ENCODE measurements at regions not wholly inside any gene's neighbourhood (a gene's known extent, or its start where the extent isn't known, plus 50 kb on each side); places are given as distances from the start of the nearest gene placed in this dataset.
"Not testable (repeated sequence)": the region's sequence is repeated elsewhere in the genome, so short reads cannot be mapped to it uniquely, and the experiment has no call there.

- peak; percentile 20 for DNase-seq (ENCODE audit: low read depth)
Observed at GRCh38 chr7:65722361-65722792, 150.5 kb upstream of the VKORC1L1 start.

DNA sequence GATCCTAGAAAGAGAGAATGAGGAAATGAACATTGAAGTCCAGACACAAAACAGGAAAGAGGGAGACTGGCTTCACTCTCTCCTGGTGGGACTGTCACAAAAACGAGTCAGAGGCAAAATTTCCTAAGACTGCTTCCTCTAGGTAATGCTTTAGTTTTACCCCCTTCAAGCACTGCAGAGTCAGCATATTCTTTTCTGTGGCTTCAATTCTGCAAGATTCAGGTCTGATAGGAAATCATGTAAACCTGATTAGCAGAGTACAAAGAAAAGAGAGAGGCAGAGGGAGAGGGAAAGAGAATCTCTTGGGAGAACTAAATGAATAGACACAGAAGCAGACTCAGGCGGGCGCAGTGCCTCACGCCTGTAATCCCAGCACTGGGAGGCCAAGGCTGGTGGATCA is 145.7 kb upstream of the VKORC1L1 start:
- not testable (repeated sequence) for DNase-seq (ENCODE audit: low read depth)

- no peak for DNase-seq (ENCODE audit: low read depth)
Observed at GRCh38 chr7:65731129-65731528, 141.7 kb upstream of the VKORC1L1 start.

- DNase-seq (ENCODE audit: low read depth): no peak
Observed at GRCh38 chr7:65731562-65732035, 141.3 kb upstream of the VKORC1L1 start.

GRCh38 chr7:65744406-65744805 is 128.5 kb upstream of the VKORC1L1 start:
- DNase-seq (ENCODE audit: low read depth): no peak

GRCh38 chr7:65746398-65746669 is 126.5 kb upstream of the VKORC1L1 start:
- DNase-seq (ENCODE audit: low read depth): peak; percentile 38

DNA sequence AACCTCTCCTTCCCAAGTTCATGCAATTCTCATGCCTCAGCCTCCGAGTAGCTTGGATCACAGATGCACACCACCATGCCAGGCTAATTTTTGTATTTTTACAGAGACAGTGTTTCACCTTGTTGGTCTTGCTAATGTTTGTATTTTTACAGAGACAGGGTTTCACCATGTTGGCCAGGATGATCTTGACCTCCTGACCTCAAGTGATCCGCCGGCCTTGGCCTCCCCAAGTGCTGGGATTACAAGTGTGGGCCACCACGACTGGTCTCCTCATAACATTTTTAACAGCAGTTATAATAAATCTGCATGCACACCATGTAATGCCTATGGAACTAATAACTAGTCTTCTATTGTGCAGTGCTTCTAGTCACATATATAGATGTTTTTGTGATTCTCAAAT is 123.8 kb upstream of the VKORC1L1 start:
- no peak for DNase-seq (ENCODE audit: low read depth)

GRCh38 chr7:65749518-65749917 is 123.4 kb upstream of the VKORC1L1 start:
- DNase-seq (ENCODE audit: low read depth): no peak

GRCh38 chr7:65750511-65751344 is 122.1 kb upstream of the VKORC1L1 start:
- peak; percentile 95 for DNase-seq (ENCODE audit: low read depth)

DNA sequence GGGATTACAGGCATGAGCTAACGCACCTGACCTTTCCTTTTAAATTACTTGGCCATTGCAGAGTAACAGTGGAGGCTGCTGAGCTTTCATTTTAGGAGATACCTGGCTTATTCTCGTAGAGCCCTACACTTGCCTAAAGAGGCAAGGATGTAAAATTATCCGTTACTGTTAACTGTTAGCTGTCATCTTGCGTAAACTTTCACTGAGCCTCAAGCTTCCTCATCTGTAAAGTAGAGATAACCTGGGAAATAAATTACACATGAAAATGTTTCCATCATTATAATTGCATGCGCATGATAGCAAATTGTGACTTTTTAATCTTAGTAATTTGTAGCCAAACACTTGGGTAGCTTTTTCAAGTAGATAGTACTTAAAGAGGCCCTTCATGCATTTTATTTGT is 118.8 kb upstream of the VKORC1L1 start:
- DNase-seq (ENCODE audit: low read depth): not testable (repeated sequence)

DNA sequence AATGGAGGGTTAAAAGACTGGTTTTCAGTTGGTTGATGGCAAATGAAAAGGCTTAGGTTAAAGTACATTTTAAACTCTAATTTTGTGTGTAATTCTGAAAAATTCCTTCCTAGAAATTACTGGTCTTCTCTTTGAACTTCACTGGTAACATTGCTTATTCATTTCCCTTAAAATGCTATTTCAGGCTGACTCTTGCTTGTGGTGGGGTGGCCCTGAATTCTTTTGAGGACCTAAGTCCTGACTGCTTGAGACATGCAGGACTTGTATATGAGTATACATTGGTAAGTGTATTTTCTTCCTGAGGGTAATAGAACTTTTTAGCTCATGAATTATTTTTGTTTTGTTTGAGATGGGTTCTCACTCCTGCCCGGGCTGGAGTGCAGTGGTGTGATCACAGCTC is 113.9 kb upstream of the VKORC1L1 start:
- DNase-seq (ENCODE audit: low read depth): not testable (repeated sequence)

- DNase-seq (ENCODE audit: low read depth): not testable (repeated sequence)
Observed at GRCh38 chr7:65762712-65763111, 110.2 kb upstream of the VKORC1L1 start.

DNA sequence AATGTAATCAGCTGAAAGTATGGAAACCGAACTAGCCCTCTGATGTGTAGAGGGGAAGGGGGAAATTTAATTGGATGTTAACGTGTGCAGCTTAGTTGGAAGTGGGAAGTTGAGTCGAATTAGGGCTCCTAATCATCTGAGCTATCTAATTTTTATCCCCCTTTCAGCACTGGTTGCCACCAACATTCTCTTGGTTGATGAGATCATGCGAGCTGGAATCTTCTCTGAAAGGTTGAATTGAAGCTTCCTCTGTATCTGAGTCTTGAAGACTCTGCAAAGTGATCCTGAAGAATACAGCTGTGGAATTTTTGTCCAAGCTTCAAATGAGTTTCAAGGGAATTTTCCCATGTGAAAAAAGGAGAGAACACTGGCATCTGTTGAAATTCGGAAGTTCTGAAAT is 109.8 kb upstream of the VKORC1L1 start:
- not testable (repeated sequence) for DNase-seq (ENCODE audit: low read depth)

DNA sequence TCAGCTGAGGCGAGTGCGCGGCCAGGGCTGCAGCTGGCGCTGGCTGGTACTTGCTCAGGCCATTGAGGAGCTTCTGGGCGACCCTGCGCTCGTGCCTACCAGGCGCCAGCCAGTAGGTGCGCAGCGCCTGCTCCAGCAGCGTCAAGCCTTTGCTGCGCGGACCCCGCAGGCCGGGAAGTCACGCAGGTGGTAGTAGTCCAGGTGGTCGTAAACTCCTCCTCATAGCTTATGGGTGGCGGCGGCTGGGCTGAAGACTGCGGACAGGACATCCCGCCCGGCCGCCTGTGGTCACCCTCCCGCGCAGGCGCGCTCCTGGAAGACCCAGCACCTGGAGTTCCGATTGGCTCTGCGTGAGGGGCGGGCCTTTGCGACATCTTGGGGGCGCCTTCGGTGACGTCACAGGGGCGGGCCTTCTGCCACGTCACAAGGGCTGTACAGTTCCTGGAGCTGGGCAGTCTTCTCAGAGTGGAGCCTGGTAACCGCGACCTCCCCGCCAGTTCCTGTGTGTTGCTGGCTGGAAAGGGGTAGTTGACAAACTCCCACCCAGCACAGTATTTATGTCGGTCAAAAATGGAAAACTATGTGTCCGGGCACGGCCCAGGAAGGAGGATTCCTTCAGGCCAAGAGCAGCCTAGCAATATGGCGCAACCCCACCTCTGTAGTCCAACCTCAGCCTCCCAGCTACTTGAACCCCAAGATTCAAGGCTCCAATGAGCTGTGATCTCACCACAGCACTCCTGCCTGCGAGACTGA is 102.2 kb upstream of the VKORC1L1 start:
- DNase-seq (ENCODE audit: low read depth): peak; percentile 97

DNA sequence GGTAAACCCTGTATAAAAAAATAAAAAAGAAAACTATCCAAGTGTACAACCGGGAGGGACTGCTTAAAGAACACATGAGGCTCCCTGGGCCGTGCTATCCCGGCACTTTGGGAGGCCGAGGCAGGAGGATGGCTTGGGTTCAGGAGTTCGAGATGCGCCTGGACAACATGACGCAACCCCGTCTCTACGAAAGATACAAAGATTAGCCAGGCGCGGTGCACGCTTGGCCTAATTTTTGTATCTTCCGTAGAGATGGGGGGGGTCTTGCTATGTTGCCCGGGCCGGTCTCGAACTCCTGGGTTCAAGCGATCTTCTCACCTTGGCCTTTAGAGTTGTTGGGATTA is 101.7 kb upstream of the VKORC1L1 start:
- DNase-seq (ENCODE audit: low read depth): not testable (repeated sequence)

DNA sequence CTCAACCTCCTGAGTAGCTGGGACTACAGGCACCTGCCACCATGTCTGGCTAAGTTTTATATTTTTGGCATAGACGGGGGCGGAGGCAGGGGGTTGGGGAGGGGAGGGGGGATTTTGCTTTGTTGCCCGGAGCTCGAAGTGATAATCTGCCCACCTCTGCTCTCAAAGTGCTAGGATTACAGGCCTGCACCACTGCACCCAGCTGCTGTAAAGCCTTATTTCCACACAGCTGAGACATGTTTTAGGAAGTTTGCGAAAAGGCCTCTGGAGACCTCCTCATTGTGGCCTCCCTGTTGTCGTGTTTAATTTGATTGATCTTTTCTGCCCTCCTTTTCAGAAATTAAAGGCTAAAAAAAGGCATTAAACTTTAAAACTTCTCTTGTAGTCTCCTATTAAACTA is 96.2 kb upstream of the VKORC1L1 start:
- DNase-seq (ENCODE audit: low read depth): not testable (repeated sequence)

GRCh38 chr7:65789943-65790342 is 82.9 kb upstream of the VKORC1L1 start:
- DNase-seq (ENCODE audit: low read depth): not testable (repeated sequence)

GRCh38 chr7:65791788-65792187 is 81.1 kb upstream of the VKORC1L1 start:
- DNase-seq (ENCODE audit: low read depth): not testable (repeated sequence)

DNA sequence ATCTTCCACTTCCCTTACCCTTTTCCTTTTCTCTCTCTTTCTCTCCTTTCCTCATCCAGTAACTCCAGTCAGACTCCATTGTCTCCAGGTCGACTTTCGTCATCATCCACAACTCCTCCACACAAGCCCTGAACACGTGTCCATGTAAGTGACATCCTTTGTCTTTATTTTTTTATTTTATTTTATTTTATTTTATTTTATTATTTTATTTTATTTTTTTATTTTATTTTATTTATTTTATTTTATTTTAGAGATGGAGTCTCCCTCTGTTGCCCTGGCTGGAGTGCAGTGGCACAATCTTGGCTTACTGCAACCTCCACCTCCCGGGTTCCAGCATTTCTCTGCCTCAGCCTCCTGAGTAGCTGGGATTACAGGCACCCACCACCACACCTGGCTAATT is 80.1 kb upstream of the VKORC1L1 start:
- DNase-seq (ENCODE audit: low read depth): not testable (repeated sequence)

DNA sequence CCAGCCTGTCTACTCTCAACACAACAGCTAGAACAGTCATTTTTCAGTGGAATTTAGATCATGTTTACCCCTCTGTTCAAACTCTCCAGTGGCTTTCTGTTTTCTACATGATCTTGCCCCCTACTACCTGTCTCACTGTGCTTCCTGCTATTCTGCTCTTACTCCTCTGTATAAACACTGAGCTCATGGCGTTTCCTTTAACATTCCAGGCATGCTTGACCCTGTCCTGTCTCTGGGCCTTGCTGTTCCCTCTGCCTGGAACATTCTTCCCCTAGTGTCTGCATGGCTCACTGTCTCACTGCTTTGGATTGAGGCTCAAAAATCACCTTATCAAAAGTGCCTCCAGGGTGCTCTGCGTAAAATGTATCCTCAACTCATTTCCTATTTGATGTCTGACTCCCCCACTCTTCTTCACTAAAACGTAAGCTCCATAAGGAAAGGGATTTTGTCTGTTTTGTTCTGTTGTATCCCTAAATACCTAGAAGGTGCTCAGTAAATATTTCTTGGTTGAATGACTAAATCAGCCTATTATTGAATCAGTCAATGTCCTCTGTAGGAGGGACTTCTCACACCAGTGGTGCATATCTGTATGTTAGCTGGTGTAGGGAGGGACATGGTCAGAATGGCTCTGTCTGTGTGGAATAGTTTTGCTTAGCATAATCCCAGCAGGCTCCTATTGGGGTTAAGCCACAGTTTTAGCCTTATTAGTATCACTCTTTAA is 78.0 kb upstream of the VKORC1L1 start:
- not testable (repeated sequence) for DNase-seq (ENCODE audit: low read depth)

GRCh38 chr7:65795392-65795716 is 77.5 kb upstream of the VKORC1L1 start:
- not testable (repeated sequence) for DNase-seq (ENCODE audit: low read depth)

DNA sequence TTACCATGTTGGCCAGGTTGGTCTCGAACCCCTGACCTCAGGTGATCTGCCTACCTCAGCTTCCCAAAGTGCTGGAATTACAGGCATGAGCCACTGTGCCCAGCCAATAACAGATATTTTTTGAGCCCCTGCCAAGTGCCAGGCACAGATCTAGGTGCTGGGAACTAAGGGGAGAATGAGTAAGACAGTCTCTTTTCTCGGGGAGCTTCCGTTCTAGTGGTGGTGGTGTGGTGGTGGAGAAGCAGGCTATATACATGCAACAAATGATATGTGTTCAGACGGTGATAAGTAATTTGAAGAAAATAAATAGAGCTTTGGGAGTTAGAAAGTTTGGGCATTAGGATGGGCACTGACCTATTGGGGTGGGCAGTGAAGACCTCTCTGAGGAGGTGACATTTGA is 76.7 kb upstream of the VKORC1L1 start:
- no peak for DNase-seq (ENCODE audit: low read depth)
